ENCODE measurements at regions not wholly inside any gene's neighbourhood (a gene's known extent, or its start where the extent isn't known, plus 50 kb on each side); places are given as distances from the start of the nearest gene placed in this dataset.

- TF ChIP-seq CTCF (IDR thresholded peaks at IDR 0.05; ENCODE audit: extremely low read depth, missing control alignments), result no peak
- no peak for DNase-seq (ENCODE audit: low spot score)
Observed at GRCh38 chr19:31146546-31147183, 202.6 kb downstream of the TSHZ3 start.

- TF ChIP-seq CTCF (IDR thresholded peaks at IDR 0.05; ENCODE audit: extremely low read depth, missing control alignments), result no peak
- DNase-seq (ENCODE audit: low spot score), result no peak
Observed at GRCh38 chr19:31146015-31146414, 203.2 kb downstream of the TSHZ3 start.

GRCh38 chr19:31145007-31145406 is 204.2 kb downstream of the TSHZ3 start:
- TF ChIP-seq CTCF (IDR thresholded peaks at IDR 0.05; ENCODE audit: extremely low read depth, missing control alignments), result no peak
- no peak for DNase-seq (ENCODE audit: low spot score)

- no peak for TF ChIP-seq CTCF (IDR thresholded peaks at IDR 0.05; ENCODE audit: extremely low read depth, missing control alignments)
- no peak for DNase-seq (ENCODE audit: low spot score)
Observed at GRCh38 chr19:31144075-31144870, 205.0 kb downstream of the TSHZ3 start.

GRCh38 chr19:31141301-31141700 is 207.9 kb downstream of the TSHZ3 start:
- no peak for DNase-seq (ENCODE audit: low spot score)

GRCh38 chr19:31140717-31141116 is 208.5 kb downstream of the TSHZ3 start:
- no peak for DNase-seq (ENCODE audit: low spot score)
- no peak for TF ChIP-seq CTCF (IDR thresholded peaks at IDR 0.05; ENCODE audit: extremely low read depth, missing control alignments)

More at GRCh38 chr19:31141301-31141700, 207.9 kb downstream of the TSHZ3 start:
- no peak for TF ChIP-seq CTCF (IDR thresholded peaks at IDR 0.05; ENCODE audit: extremely low read depth, missing control alignments)

- no peak for TF ChIP-seq CTCF (IDR thresholded peaks at IDR 0.05; ENCODE audit: extremely low read depth, missing control alignments)
- no peak for DNase-seq (ENCODE audit: low spot score)
Observed at GRCh38 chr19:31139871-31140505, 209.2 kb downstream of the TSHZ3 start.
